ENCODE measurements at regions not wholly inside any gene's neighbourhood (a gene's known extent, or its start where the extent isn't known, plus 50 kb on each side); places are given as distances from the start of the nearest gene placed in this dataset.

DNA sequence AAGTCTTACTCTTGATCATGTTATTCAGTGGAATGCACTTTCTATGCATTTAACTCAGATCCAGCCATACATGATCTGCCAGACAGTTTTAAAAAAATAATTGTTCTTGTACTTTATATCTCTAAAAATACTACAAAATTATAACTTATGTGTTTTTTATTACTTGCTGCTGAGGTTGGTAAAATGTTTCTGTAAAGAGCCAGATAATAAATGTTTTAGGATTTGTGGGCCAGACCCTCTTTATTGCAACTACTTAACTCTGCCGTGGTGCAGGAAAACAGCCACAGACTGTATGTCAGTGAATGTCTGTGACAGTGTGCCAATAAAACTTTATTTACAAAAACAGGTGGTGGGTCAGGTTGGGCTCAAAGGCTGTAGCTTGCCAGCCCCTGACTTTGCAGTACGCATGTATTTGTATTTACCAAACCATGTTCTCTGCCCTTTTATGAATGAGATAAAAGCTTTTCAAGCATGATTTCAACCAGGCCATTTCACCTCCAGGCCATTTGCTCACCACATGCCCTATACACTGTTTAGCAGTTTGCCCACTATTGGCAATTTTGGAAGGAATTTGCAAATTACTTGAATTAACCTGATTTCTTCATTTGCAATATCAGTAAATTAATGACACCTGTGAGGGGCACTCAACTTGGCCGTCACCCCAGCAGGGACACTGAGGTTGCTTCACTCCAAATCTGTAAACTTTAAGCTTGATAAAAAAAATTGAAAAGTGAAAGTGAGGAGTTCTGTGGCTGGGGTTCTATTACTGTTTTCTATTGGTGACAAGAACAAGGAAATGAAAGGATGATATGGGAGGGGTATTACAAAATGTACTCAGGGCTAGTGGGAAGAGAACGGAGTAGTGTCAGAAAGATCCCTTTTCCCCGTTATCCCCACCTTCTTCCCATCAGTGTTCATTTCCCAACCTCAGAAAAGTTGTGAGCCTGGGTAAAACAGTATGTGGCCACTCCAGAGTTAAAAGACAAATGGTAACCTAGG lies 133.4 kb downstream of the CEBPB start:
- TF ChIP-seq, protein P1, sequence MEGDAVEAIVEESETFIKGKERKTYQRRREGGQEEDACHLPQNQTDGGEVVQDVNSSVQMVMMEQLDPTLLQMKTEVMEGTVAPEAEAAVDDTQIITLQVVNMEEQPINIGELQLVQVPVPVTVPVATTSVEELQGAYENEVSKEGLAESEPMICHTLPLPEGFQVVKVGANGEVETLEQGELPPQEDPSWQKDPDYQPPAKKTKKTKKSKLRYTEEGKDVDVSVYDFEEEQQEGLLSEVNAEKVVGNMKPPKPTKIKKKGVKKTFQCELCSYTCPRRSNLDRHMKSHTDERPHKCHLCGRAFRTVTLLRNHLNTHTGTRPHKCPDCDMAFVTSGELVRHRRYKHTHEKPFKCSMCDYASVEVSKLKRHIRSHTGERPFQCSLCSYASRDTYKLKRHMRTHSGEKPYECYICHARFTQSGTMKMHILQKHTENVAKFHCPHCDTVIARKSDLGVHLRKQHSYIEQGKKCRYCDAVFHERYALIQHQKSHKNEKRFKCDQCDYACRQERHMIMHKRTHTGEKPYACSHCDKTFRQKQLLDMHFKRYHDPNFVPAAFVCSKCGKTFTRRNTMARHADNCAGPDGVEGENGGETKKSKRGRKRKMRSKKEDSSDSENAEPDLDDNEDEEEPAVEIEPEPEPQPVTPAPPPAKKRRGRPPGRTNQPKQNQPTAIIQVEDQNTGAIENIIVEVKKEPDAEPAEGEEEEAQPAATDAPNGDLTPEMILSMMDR (conservative IDR thresholded peaks at IDR 0.05; ENCODE audit: low read depth, low read length) = no peak
- H3K4me3 ChIP-seq (ENCODE audit: low read length) = no peak overlapping the region
- DNase-seq (ENCODE audit: low read depth) = no peak

- TF ChIP-seq, protein P1 (conservative IDR thresholded peaks at IDR 0.05; ENCODE audit: low read depth, low read length) = no peak
- DNase-seq (ENCODE audit: low read depth) = no peak
- no peak overlapping the region for H3K4me3 ChIP-seq (ENCODE audit: low read length)
Observed at GRCh38 chr20:50325215-50325614, 134.6 kb downstream of the CEBPB start.

- TF ChIP-seq, protein P1 (conservative IDR thresholded peaks at IDR 0.05; ENCODE audit: low read depth, low read length) = no peak
- no peak overlapping the region for H3K4me3 ChIP-seq (ENCODE audit: low read length)
- DNase-seq (ENCODE audit: low read depth) = no peak
Observed at GRCh38 chr20:50325651-50326050, 135.0 kb downstream of the CEBPB start.

DNA sequence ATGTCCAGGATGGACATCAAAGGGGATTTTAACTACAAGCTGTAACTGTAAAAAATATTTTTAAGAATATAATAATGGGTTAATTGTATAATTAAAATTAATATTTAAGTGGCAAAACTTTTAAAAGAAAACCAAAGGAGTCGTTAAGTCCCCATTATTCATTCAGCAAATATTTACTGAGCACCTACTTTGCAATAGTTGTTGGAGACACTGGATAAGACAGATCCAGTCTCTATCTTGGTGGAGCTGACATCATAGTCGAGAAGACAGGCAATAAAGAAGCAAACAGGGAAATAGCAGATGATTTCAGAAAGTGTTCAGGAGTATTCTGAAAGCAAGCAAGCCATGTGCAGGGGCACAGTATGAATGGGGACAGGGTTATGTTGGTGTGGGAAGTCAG lies 137.0 kb downstream of the CEBPB start:
- DNase-seq (ENCODE audit: low read depth) = no peak
- TF ChIP-seq, protein P1 (conservative IDR thresholded peaks at IDR 0.05; ENCODE audit: low read depth, low read length) = no peak

DNA sequence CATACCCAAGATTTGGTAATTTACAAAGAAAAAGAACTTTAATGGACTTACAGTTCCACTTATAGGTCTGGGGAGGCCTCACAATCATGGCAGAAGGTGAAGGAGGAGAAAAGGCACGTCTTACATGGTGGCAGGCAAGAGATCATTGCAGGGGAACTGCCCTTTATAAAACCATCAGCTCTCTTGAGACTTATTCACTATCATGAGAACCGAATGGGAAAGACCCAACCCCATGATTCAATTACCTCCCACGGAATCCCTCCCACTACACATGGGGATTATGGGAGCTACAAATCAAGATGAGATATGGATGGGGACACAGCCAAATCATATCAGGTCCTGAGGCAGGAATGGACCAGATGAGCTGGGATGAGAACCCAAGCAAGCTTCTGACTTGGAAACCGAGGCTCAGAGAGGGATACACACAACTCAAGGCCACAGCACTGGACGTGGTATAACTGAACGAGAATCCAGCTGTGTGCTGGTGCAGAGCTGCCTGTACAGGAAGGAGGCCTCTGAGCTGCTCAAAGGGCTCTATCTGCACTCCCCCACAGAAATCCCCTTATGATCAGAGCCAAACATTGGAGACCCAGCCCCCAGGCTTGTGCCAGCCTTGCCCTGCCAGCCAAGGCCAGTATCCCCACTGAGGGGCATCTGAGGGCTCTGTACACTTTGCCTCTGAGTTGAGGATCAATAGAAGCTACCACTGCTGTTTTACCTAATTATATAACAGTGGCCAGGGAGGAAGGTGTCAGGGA lies 137.8 kb downstream of the CEBPB start:
- H3K4me3 ChIP-seq (ENCODE audit: low read length) = no peak overlapping the region
- no peak for DNase-seq (ENCODE audit: low read depth)
- TF ChIP-seq, protein P1 (conservative IDR thresholded peaks at IDR 0.05; ENCODE audit: low read depth, low read length) = no peak

More for the DNA sequence above, 137.0 kb downstream of the CEBPB start:
- no peak overlapping the region for H3K4me3 ChIP-seq (ENCODE audit: low read length)

- H3K4me3 ChIP-seq (ENCODE audit: low read length) = no peak overlapping the region
- TF ChIP-seq, protein P1 (conservative IDR thresholded peaks at IDR 0.05; ENCODE audit: low read depth, low read length) = no peak
- no peak for DNase-seq (ENCODE audit: low read depth)
Observed at GRCh38 chr20:50328996-50329898, 138.6 kb downstream of the CEBPB start.
